ENCODE measurements at regions not wholly inside any gene's neighbourhood (a gene's known extent, or its start where the extent isn't known, plus 50 kb on each side); places are given as distances from the start of the nearest gene placed in this dataset.

GRCh38 chr10:10848488-10849111 lies 169.1 kb upstream of the CELF2 start:
- no peak overlapping the region for H2AFZ ChIP-seq
- no peak overlapping the region for H3K27ac ChIP-seq
- H3K4me3 ChIP-seq, result no peak overlapping the region
- no peak for DNase-seq
- no peaks in the 10 kb centered on the region for H3K79me2 ChIP-seq (ENCODE audit: low read depth)
- no peaks in the 10 kb centered on the region for H3F3A ChIP-seq (ENCODE audit: insufficient read depth, low read depth)
- no peak for TF ChIP-seq EZH2 (IDR thresholded peaks at IDR 0.05; ENCODE audit: low read depth)
- TF ChIP-seq, protein P1, sequence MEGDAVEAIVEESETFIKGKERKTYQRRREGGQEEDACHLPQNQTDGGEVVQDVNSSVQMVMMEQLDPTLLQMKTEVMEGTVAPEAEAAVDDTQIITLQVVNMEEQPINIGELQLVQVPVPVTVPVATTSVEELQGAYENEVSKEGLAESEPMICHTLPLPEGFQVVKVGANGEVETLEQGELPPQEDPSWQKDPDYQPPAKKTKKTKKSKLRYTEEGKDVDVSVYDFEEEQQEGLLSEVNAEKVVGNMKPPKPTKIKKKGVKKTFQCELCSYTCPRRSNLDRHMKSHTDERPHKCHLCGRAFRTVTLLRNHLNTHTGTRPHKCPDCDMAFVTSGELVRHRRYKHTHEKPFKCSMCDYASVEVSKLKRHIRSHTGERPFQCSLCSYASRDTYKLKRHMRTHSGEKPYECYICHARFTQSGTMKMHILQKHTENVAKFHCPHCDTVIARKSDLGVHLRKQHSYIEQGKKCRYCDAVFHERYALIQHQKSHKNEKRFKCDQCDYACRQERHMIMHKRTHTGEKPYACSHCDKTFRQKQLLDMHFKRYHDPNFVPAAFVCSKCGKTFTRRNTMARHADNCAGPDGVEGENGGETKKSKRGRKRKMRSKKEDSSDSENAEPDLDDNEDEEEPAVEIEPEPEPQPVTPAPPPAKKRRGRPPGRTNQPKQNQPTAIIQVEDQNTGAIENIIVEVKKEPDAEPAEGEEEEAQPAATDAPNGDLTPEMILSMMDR (conservative IDR thresholded peaks at IDR 0.05), result no peak
- H3K27me3 ChIP-seq (ENCODE audit: insufficient read depth, low read depth), result no peaks in the 10 kb centered on the region
- H4K20me1 ChIP-seq (ENCODE audit: insufficient read depth), result no peaks in the 10 kb centered on the region
- H3K9me3 ChIP-seq (ENCODE audit: insufficient read depth, low read depth), result no peaks in the 10 kb centered on the region
- no TSS peak for BruUV-seq (replicated peaks)
- intact Hi-C loops (cut with micrococcal nuclease; ENCODE audit: unreplicated experiment), result no loop called here
- CTCF ChIA-PET, result no interaction called here
- H3K36me3 ChIP-seq (ENCODE audit: low read depth), result no peaks in the 10 kb centered on the region
- no peaks in the 10 kb centered on the region for H3K9me2 ChIP-seq (ENCODE audit: insufficient read depth)
- H3K4me2 ChIP-seq, result no peak overlapping the region
- H3K4me1 ChIP-seq (replicated peaks; ENCODE audit: insufficient read depth), result no peaks in the 10 kb centered on the region
- POLR2A ChIA-PET (ENCODE audit: unreplicated experiment), result no interaction called here

- Histone ChIP-seq H3K9me3 (ENCODE audit: insufficient read depth, low read depth) (no peaks in the 10 kb centered on the region), H3K79me2 (ENCODE audit: low read depth) (no peaks in the 10 kb centered on the region), H3K4me1 (replicated peaks; ENCODE audit: insufficient read depth) (no peaks in the 10 kb centered on the region), H3K4me3 (no peak overlapping the region), H3K36me3 (ENCODE audit: low read depth) (no peaks in the 10 kb centered on the region), H4K20me1 (ENCODE audit: insufficient read depth) (no peaks in the 10 kb centered on the region), H3K4me2 (no peak overlapping the region), H2AFZ (no peak overlapping the region), H3K9me2 (ENCODE audit: insufficient read depth) (no peaks in the 10 kb centered on the region), H3F3A (ENCODE audit: insufficient read depth, low read depth) (no peaks in the 10 kb centered on the region), H3K27ac (no peak overlapping the region), H3K27me3 (ENCODE audit: insufficient read depth, low read depth) (no peaks in the 10 kb centered on the region)
- POLR2A ChIA-PET (ENCODE audit: unreplicated experiment), result no interaction called here
- intact Hi-C loops (cut with micrococcal nuclease; ENCODE audit: unreplicated experiment), result no loop called here
- no TSS peak for BruUV-seq (replicated peaks)
- no peak for TF ChIP-seq EZH2 (IDR thresholded peaks at IDR 0.05; ENCODE audit: low read depth)
- TF ChIP-seq, protein P1 (conservative IDR thresholded peaks at IDR 0.05), result no peak
- CTCF ChIA-PET, result no interaction called here
- DNase-seq, result no peak
Measured at GRCh38 chr10:10849306-10849705, 168.4 kb upstream of the CELF2 start.

DNA sequence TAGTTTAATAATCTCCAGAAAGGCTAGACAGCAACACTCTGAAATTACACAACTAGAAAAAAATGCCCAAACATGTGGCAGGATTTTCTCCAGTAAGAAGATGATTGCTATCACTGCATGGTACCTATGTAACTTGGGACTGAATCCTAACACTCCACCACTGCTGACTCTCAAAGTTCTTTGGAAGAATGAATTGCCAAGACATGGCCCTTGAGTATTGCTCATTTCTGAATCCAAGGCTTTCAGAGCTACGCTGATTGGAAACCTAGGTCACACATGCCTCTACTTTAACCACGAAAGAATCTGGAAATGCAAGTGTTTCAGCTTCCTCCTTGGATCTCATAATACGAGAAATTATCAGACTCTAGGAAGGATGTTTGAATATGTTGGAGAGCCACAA lies 167.5 kb upstream of the CELF2 start:
- Histone ChIP-seq H3K4me3 (no peak overlapping the region), H2AFZ (no peak overlapping the region), H3K36me3 (ENCODE audit: low read depth) (no peaks in the 10 kb centered on the region), H3K9me2 (ENCODE audit: insufficient read depth) (no peaks in the 10 kb centered on the region), H3K9me3 (ENCODE audit: insufficient read depth, low read depth) (no peaks in the 10 kb centered on the region), H3K27ac (no peak overlapping the region), H3K79me2 (ENCODE audit: low read depth) (no peaks in the 10 kb centered on the region), H4K20me1 (ENCODE audit: insufficient read depth) (no peaks in the 10 kb centered on the region), H3K27me3 (ENCODE audit: insufficient read depth, low read depth) (no peaks in the 10 kb centered on the region), H3F3A (ENCODE audit: insufficient read depth, low read depth) (no peaks in the 10 kb centered on the region), H3K4me2 (no peak overlapping the region), H3K4me1 (replicated peaks; ENCODE audit: insufficient read depth) (no peaks in the 10 kb centered on the region)
- POLR2A ChIA-PET (ENCODE audit: unreplicated experiment), result no interaction called here
- no TSS peak for BruUV-seq (replicated peaks)
- TF ChIP-seq, protein P1 (conservative IDR thresholded peaks at IDR 0.05), result no peak
- TF ChIP-seq EZH2 (IDR thresholded peaks at IDR 0.05; ENCODE audit: low read depth), result no peak
- no peak for DNase-seq
- intact Hi-C loops (cut with micrococcal nuclease; ENCODE audit: unreplicated experiment), result no loop called here
- CTCF ChIA-PET, result no interaction called here
